HG02973 (cell line): ENCODE measurements at regions not wholly inside any gene's neighbourhood (a gene's known extent, or its start where the extent isn't known, plus 50 kb on each side); places are given as distances from the start of the nearest gene placed in this dataset.
"Not testable (repeated sequence)": the region's sequence is repeated elsewhere in the genome, so short reads cannot be mapped to it uniquely, and the experiment has no call there.

Experiments
- ATAC-seq: cut with Tn5 transposase; IDR thresholded peaks from one replicate; pipeline ENCODE4 v1.9.1; 2021; ENCODE audit warnings: moderate library complexity; ENCODE audit not compliant: unreplicated experiment

DNA sequence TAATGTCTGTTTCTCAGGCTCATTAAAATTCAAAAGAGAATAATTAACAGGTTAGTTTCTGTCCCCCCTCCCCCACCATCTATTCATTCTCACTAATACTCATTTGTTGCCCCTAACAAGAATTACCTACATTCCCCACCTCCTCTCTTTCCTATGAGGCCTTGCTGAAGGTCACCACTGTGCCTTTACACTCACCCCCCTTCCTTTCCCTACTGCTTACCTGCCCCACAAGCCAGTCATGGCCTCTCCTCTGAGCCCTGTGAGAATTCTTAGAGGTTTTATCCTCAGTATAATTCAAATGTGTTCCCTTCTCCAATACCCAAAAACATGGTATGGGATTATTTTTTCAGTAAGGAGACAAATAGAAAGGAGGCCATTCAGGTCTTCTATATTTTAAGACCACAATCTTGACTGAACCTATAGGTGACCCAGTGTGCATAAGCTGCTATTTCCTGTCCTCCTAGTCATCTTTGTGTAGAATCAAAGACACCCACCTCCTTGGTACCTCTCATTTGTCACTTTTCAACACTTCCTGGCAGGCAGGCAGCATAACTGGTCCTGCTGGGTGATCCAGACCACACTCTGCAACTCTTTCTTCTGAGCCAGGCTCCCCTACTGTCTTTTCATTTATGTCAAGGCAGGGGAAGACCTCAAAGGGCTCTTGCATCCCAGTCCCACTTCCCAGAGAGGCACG is 55.8 kb upstream of the PLGLB2 start:
- not testable (repeated sequence) for ATAC-seq

DNA sequence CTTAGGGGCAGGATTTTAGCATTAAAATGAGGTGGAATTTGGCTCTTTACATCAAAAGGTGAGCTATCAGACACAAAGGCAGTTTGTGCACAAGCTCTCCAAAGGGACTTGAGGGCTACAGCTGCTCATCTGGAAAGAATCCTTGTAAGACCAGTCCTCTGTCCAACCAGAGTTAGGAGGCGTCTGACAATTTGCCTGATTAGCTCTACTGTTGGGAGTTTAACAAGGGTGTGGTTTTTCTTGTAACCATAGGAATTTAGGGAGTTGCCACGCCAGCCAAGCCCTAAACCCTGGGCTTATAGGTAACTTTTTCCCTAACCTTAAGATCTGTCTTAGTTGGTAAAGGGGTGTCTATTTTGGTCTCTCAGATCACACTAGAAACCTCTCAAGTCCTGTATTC is 55.0 kb upstream of the PLGLB2 start:
- not testable (repeated sequence) for ATAC-seq

DNA sequence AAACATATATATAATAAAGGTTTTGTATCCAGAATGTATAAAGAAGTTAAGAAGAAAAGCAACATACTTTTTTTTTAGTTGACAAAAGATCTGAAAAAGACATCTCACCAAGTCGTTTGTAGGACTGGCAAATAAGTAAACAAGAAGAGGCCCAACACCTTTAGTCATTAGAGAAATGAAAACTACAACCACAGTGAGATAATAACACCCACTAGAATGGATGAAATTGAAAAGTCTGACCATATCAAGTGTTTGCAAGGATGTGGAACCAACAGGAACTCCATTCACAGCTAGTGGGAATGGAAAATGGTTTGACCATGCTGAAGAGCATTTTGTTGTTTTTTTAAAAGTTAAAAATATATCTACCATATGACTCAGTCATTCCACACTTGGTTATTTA is 54.0 kb upstream of the PLGLB2 start:
- not testable (repeated sequence) for ATAC-seq

DNA sequence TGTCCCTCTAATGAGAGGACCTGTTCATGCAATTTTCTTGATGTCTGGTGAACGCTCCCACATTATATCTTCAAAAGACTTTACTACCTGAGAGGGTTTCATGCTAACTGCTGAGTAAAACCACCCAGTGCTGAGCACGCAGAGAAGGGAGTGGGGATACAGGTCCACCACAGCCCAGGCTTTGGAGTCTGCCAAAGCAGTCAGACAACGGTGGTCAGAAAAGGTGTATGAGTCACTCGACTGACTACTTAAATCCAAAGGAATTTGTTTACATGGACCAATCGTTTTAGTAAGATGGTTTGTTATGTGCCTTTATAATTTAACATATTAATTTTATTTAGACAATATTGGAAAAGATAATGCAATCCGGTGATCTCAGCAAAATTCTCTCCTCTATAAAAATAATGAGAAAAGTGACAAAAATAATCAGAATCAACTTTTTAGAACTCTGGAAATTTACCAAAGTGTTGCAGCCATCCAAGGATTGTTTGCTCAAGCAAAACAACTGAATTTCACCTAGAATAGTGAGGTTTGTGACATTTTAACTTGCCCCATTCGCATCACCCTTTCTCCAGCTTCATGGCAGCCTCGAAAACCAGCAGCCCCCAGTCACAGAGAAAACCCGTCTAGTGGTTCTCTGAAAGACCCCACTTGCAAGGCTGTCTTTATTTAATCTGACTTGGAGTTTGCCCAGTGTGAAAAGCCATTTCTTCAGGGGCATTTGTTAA is 52.1 kb upstream of the PLGLB2 start:
- not testable (repeated sequence) for ATAC-seq
